Liver (tissue), 3 donors: ENCODE measurements at regions not wholly inside any gene's neighbourhood (a gene's known extent, or its start where the extent isn't known, plus 50 kb on each side); places are given as distances from the start of the nearest gene placed in this dataset.

ENCODE experiments used
- JUND ChIP-seq, 2 donors: IDR thresholded peaks; 2 replicates each; pipeline ENCODE4 v1.6.1; 2016; ENCODE audit warnings: antibody characterized with exemption in 2 of 2
- RAD21 ChIP-seq, 2 donors: IDR thresholded peaks; 2 replicates each; pipeline ENCODE4 v1.6.1; 2016; ENCODE audit warnings: antibody characterized with exemption in 2 of 2, mild to moderate bottlenecking in 2 of 2
- TAF1 ChIP-seq: conservative IDR thresholded peaks from 2 replicates; pipeline ENCODE4 v1.6.1; 2016; ENCODE audit warnings: antibody characterized with exemption, mild to moderate bottlenecking
- TF ChIP-seq, protein P1 (sequence below): fragments of 150-350 bp; IDR thresholded peaks from 2 replicates; pipeline ENCODE4 v1.5.1; 2017; ENCODE audit warnings: improper control_type of control experiment, low read depth, low read length; ENCODE audit not compliant: missing input control
- TF ChIP-seq, protein P2 (sequence below): IDR thresholded peaks from 2 replicates; pipeline ENCODE4 v1.6.1; 2016; ENCODE audit warnings: antibody characterized with exemption
- donor health status: healthy.
- donor health status: healthy.

DNA sequence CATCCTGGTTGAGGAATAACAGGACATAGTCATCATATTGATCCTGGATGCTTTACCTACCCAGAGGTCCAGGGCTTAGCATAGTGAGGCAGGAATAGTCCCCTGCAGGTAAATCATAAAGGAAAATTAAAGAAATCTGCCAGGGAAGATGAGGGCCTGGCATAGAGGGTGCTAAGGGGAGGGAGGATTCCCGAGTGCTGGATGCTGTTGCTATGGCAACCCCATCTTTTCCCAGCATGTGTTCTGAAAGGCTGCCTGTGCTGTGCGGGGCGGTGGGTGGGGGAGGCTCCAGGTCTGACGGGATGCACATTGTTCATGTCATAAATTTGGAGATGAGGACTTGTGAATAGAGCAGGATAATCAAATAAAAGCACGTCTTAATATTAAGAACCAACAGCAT lies 212.6 kb upstream of the PCSK2 start:
- TF ChIP-seq, protein P1, sequence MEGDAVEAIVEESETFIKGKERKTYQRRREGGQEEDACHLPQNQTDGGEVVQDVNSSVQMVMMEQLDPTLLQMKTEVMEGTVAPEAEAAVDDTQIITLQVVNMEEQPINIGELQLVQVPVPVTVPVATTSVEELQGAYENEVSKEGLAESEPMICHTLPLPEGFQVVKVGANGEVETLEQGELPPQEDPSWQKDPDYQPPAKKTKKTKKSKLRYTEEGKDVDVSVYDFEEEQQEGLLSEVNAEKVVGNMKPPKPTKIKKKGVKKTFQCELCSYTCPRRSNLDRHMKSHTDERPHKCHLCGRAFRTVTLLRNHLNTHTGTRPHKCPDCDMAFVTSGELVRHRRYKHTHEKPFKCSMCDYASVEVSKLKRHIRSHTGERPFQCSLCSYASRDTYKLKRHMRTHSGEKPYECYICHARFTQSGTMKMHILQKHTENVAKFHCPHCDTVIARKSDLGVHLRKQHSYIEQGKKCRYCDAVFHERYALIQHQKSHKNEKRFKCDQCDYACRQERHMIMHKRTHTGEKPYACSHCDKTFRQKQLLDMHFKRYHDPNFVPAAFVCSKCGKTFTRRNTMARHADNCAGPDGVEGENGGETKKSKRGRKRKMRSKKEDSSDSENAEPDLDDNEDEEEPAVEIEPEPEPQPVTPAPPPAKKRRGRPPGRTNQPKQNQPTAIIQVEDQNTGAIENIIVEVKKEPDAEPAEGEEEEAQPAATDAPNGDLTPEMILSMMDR, result no peak
- TF ChIP-seq JUND (IDR thresholded peaks at IDR 0.05) (no peak), RAD21 (IDR thresholded peaks at IDR 0.05) (no peak), TAF1 (no peak)
- TF ChIP-seq, protein P2, sequence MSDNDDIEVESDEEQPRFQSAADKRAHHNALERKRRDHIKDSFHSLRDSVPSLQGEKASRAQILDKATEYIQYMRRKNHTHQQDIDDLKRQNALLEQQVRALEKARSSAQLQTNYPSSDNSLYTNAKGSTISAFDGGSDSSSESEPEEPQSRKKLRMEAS, result no peak
